Stimulated activated CD4-positive, alpha-beta T cell treated with anti-CD3 and anti-CD28 coated beads, Interleukin-4, amount 100 ng/mL, for 24 hours (primary cell): ENCODE measurements at regions not wholly inside any gene's neighbourhood (a gene's known extent, or its start where the extent isn't known, plus 50 kb on each side); places are given as distances from the start of the nearest gene placed in this dataset.
"Not testable (repeated sequence)": the region's sequence is repeated elsewhere in the genome, so short reads cannot be mapped to it uniquely, and the experiment has no call there.

Source experiments
- DNase-seq: peaks from one replicate; pipeline ENCODE4 v3.0.0-alpha.2; 2020

GRCh38 chr16:47897105-47897504 lies 258.7 kb downstream of the ABCC12 start:
- not testable (repeated sequence) for DNase-seq

DNA sequence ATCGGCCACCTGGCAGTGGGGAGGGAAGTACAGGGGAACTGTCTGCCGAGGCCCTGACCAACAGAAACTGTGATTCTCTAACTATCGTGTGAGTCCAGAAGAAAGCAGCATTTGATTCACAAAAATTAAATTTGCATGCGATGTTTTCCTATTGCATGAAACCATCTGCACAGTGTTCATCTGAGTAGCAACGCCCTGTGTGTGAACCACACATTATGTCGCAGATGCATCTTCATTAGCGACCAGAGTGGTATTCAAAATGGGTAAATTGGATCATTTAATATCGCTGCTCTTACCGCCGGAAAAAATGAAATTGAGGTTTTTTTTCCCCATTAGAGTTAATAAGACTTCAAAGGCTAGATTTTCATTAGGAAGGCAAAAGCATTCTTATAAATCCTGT lies 260.6 kb downstream of the ABCC12 start:
- DNase-seq, result no peak

- no peak for DNase-seq
These were observed 262.8 kb downstream of the ABCC12 start for GRCh38 chr16:47892999-47893398.

DNA sequence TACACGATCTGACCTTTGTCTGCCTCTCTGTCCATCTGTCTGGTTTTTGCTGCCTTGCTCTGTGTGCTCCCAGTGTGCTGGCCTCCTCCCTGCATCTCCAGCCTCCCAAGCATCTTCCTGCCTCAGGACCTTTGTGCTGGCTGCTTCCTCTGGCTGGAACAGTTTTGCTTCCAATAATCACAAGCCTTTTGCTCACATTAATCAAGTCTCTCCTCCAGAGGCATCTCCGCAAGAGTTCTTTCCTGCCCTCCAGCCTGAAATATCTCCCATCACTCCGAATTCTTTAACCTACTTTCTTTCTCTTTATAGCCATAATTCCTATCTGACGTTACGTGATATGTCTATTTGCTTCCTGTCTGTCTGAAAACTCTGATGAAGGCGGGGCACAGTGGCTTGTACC lies 267.1 kb downstream of the ABCC12 start:
- no peak for DNase-seq

- no peak for DNase-seq
These were observed 267.7 kb downstream of the ABCC12 start for GRCh38 chr16:47888142-47888541.

DNA sequence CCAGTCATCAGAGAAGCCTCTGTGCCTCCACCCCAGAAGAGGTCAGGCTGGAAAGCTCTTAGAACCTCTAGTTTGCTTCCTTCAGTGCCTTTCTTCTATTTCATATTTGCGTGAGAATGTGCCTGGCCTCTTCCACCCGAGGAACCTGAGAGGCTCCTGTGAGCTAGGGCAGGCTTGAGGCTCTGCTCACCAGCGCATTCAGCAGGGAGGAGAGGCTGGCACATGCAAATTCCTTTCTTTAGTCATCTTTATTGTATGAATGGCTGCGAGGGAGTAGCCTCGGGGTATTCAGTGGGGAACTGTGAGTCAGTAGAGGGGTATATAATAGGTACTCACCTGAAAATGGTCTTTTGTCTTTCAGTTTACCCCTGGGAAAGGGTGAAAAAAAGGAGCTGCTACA lies 268.3 kb downstream of the ABCC12 start:
- no peak for DNase-seq

GRCh38 chr16:47886631-47887415 lies 269.0 kb downstream of the ABCC12 start:
- DNase-seq, result no peak

DNA sequence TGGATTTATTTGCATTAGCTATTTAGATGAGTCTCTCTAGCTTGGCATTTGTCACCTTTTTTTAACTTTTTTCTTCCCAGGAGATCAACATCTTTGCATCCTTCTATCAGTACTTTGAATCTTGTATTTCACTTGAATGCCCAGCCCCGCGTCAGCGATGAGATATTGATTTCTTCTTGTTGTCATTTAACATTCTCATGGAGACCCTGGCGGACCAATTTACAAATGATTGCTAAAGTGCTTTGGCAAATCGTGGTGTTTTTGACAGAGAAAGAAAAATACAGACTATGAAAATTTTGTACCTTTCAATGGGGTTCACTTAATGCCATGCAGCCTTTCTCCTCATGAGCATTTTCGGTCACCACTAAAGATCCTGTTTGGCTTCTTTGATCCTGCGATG lies 269.7 kb downstream of the ABCC12 start:
- DNase-seq, result no peak

DNA sequence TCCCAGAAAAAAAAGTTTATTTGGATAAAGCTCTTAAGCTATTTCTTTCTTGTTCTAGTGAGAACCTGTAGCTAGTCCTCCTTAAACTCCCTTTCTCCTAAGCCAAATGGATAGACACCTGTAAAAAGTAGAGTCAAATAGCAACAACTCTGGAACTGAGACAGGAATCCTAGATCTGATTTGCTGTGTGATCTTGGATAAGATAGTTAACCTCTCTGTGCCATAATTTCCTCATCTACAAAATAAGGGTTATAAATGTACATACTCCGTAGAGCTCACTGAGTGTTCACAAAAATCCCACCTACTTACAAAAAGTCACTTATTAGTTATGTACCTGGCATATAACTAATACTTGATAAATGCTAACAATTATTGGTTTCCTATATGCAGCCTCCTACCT lies 270.3 kb downstream of the ABCC12 start:
- DNase-seq, result no peak

GRCh38 chr16:47884116-47884725 lies 271.6 kb downstream of the ABCC12 start:
- no peak for DNase-seq

GRCh38 chr16:47881574-47881973 lies 274.2 kb downstream of the ABCC12 start:
- DNase-seq, result no peak

GRCh38 chr16:47880653-47881052 lies 275.1 kb downstream of the ABCC12 start:
- no peak for DNase-seq

DNA sequence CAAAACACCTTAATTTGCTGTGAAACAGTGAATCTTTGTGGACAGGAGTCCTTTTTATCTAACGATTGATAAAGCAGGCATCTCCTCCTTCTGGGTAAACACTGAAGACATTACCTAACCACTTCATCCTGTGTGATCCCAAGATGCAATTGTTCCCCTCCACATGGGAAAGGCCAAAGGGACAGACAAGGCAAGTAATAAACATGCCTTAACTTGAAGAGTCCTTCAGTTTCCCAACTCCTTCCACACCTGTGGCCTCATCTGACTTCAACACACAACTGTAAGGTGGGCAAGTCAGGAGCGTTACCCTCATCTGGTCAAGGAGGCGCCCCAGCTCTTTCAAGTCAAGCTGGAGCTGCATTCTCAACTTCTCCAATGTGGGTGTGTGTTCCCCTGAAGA lies 278.6 kb downstream of the ABCC12 start:
- no peak for DNase-seq

- no peak for DNase-seq
These were observed 279.3 kb downstream of the ABCC12 start for GRCh38 chr16:47876511-47876910.

DNA sequence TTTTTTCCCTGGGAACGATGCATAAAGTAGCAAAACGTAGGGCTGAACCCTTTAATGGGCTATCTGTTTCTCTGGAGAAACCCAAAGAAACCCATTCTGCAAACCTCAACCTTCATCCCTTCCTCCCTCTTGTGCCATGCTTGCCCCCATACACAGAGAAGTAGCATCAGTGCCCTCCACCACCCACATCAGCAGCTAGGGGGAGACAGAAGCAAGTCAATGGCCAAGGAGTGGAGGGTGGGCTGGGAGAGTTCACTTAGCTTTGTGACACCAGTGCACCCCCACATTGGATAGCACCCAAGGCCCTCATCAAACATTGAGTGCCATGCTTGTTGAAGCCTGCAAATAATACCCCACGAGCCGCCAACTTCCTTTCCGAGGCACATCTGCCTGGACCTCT lies 282.4 kb downstream of the ABCC12 start:
- DNase-seq, result no peak

GRCh38 chr16:47872225-47872624 lies 283.6 kb downstream of the ABCC12 start:
- DNase-seq, result no peak

GRCh38 chr16:47866423-47866822 lies 289.4 kb downstream of the ABCC12 start:
- no peak for DNase-seq

DNA sequence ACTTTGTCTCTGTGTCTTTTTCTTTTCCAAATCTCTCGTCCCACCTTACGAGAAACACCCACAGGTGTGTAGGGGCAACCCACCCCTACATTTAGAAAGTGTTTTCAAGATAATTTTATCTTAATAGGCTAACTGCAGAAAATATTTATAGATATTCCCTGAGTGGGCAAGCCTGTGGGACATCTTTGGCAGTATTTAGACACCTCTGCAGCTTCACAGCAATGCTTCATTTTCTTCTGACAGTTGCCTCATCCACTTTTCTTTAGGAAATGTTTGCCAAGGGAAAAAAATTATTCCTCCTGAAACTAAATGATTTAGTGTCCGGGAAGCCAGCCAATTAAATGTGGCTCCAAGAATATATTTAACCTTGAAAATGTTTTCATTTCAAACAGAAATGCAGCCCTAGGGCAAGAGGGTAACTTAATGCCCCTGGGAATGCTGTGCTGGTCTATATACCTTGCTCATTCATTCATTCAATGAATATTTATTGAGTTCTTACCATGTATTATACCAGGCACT lies 290.4 kb downstream of the ABCC12 start:
- no peak for DNase-seq

GRCh38 chr16:47864262-47864661 lies 291.5 kb downstream of the ABCC12 start:
- DNase-seq, result not testable (repeated sequence)

GRCh38 chr16:47861999-47862398 lies 293.8 kb downstream of the ABCC12 start:
- no peak for DNase-seq

DNA sequence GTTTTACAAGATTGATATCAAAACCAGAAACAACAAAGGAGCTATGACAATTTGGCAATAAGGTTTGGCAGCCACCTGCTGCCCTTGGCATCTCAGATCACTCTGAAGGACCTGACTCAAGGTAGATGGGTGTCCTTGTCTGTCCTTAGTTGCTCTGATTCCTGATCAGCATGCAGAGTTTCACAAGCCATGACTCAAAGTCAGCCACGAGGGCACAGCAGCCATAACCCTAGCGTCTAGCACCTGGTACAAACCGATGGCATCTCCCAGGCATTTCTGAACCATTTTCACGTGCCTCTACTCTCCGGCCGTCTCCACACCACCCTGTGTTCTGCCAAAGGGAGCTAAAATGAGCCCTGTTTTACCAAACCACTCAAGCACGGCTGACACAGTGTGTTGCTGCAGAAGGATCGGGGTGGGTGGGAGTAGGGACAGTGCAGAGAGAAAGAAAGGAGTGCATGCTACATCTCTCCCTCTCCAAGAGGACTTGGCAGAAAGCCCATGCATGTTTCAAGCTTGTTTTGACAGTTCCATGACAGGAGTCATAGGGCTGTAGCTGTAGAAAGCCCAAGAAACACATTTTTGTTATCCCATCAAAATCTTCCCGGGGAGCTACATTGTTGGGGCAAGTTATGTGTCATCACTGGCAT lies 297.3 kb downstream of the ABCC12 start:
- no peak for DNase-seq

DNA sequence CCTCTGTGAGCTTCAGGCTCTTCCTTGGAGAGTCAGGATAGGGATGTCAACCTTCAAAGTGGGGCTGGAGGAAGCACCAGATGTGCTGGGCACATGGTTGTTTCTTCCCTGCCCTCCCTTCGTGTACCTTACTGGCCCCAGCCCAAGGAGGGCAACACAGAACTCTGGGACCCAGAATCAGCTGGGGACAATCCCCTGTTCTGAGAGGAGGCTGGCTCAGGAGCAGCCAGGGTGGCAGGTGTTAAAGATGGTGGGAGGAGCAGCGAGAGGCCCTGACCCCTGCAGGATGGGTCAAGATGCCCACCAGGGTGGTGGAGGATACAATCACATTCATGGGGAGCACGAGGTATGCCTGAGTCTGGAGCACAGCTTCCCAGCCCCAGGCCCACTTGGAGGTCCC lies 300.4 kb downstream of the ABCC12 start:
- no peak for DNase-seq

DNA sequence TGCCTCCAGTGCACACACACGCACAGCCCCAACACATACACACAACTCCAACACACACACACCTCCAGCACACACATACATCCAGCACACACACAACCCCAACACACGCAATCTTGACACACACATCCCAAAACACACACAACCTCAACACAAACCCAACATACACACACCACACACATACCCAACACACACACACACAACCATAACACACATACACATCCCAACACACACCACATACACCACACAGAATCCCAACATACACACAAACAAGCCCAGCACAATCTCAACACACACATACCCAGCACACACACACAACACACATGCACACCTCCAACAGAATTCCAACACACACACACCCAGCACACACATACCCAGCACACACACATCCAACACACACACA lies 301.1 kb downstream of the ABCC12 start:
- no peak for DNase-seq

- DNase-seq, result no peak
These were observed 302.8 kb downstream of the ABCC12 start for GRCh38 chr16:47852991-47853390.
